Muscle of leg (tissue), 3 donors: ENCODE measurements at regions not wholly inside any gene's neighbourhood (a gene's known extent, or its start where the extent isn't known, plus 50 kb on each side); places are given as distances from the start of the nearest gene placed in this dataset.

Experiments
- DNase-seq: peaks from one replicate; pipeline ENCODE4 v3.0.0; 2013
- H3K27ac ChIP-seq: one replicate; pipeline ENCODE4 v1.5.1; 2013; ENCODE audit warnings: mild to moderate bottlenecking, low read length, control low read depth
- H3K27me3 ChIP-seq: one replicate; pipeline ENCODE4 v1.6.1; 2013; ENCODE audit warnings: low read length; ENCODE audit not compliant: control insufficient read depth, insufficient read depth
- H3K36me3 ChIP-seq: one replicate; pipeline ENCODE4 v1.6.1; 2013; ENCODE audit warnings: low read length; ENCODE audit not compliant: control insufficient read depth, insufficient read depth
- H3K4me1 ChIP-seq: one replicate; pipeline ENCODE4 v1.6.1; 2013; ENCODE audit warnings: low read length; ENCODE audit not compliant: control insufficient read depth, insufficient read depth
- H3K4me3 ChIP-seq: one replicate; pipeline ENCODE4 v1.5.1; 2013; ENCODE audit warnings: low read length, control low read depth
- H3K9me3 ChIP-seq: replicated peaks from 2 replicates; pipeline ENCODE4 v1.6.1; 2013; ENCODE audit warnings: low read depth, low read length; ENCODE audit not compliant: control insufficient read depth
- WGBS: methylation state at CpG from one replicate; pipeline ENCODE4 v1.1.5; 2013; ENCODE audit warnings: missing lambda C conversion rate; ENCODE audit not compliant: insufficient coverage; 5-methylcytosine and 5-hydroxymethylcytosine counted together

GRCh38 chr5:167219298-167219697 lies 1072.1 kb upstream of the WWC1 start:
- no peaks in the 10 kb centered on the region for H3K4me1 ChIP-seq

GRCh38 chr5:167226386-167226785 lies 1065.1 kb upstream of the WWC1 start:
- Histone ChIP-seq H3K27ac (no peak overlapping the region), H3K4me1 (no peaks in the 10 kb centered on the region), H3K27me3 (no peaks in the 10 kb centered on the region), H3K4me3 (no peak overlapping the region), H3K9me3 (peaks cover 16% of the 10 kb centered on the region), H3K36me3 (no peaks in the 10 kb centered on the region)
- DNase-seq: no peak
- no CpG with 5 or more reads among the region's 1 CpG for WGBS

More at GRCh38 chr5:167219298-167219697, 1072.1 kb upstream of the WWC1 start:
- H3K27me3 ChIP-seq: no peaks in the 10 kb centered on the region
- WGBS: no CpG with 5 or more reads among the region's 1 CpG
- no peaks in the 10 kb centered on the region for H3K9me3 ChIP-seq
- no peak overlapping the region for H3K27ac ChIP-seq
- H3K36me3 ChIP-seq: no peaks in the 10 kb centered on the region
- no peak overlapping the region for H3K4me3 ChIP-seq
- no peak for DNase-seq

GRCh38 chr5:167228134-167228533 lies 1063.3 kb upstream of the WWC1 start:
- no CpG with 5 or more reads among the region's 3 CpGs for WGBS
- peaks cover 16% of the 10 kb centered on the region for H3K9me3 ChIP-seq
- no peaks in the 10 kb centered on the region for H3K4me1 ChIP-seq
- H3K36me3 ChIP-seq: no peaks in the 10 kb centered on the region
- H3K27ac ChIP-seq: no peak overlapping the region
- H3K27me3 ChIP-seq: no peaks in the 10 kb centered on the region
- H3K4me3 ChIP-seq: no peak overlapping the region
- no peak for DNase-seq

GRCh38 chr5:167229751-167230150 lies 1061.7 kb upstream of the WWC1 start:
- no peak overlapping the region for H3K27ac ChIP-seq
- 95% methylated on average over 2 of the region's 2 CpGs for WGBS
- no peaks in the 10 kb centered on the region for H3K36me3 ChIP-seq
- H3K4me1 ChIP-seq: no peaks in the 10 kb centered on the region
- H3K27me3 ChIP-seq: no peaks in the 10 kb centered on the region
- peaks cover 16% of the 10 kb centered on the region for H3K9me3 ChIP-seq
- H3K4me3 ChIP-seq: no peak overlapping the region
- DNase-seq: no peak

GRCh38 chr5:167230414-167230813 lies 1061.0 kb upstream of the WWC1 start:
- WGBS: no CpG with 5 or more reads among the region's 1 CpG
- H3K27ac ChIP-seq: no peak overlapping the region
- no peaks in the 10 kb centered on the region for H3K27me3 ChIP-seq
- DNase-seq: no peak
- H3K36me3 ChIP-seq: no peaks in the 10 kb centered on the region
- H3K4me3 ChIP-seq: no peak overlapping the region
- H3K9me3 ChIP-seq: peaks cover 16% of the 10 kb centered on the region
- no peaks in the 10 kb centered on the region for H3K4me1 ChIP-seq

- Histone ChIP-seq H3K27ac (no peak overlapping the region), H3K36me3 (no peaks in the 10 kb centered on the region), H3K4me3 (no peak overlapping the region), H3K9me3 (peaks cover 10% of the 10 kb centered on the region), H3K27me3 (no peaks in the 10 kb centered on the region), H3K4me1 (no peaks in the 10 kb centered on the region)
- no peak for DNase-seq
- WGBS: no CpG with 5 or more reads among the region's 3 CpGs
Measured at GRCh38 chr5:167232675-167233311, 1058.7 kb upstream of the WWC1 start.

GRCh38 chr5:167233507-167234220 lies 1057.8 kb upstream of the WWC1 start:
- Histone ChIP-seq H3K27ac (no peak overlapping the region), H3K4me1 (no peaks in the 10 kb centered on the region), H3K27me3 (no peaks in the 10 kb centered on the region), H3K9me3 (peaks cover 8% of the 10 kb centered on the region), H3K36me3 (no peaks in the 10 kb centered on the region), H3K4me3 (no peak overlapping the region)
- no CpG with 5 or more reads among the region's 3 CpGs for WGBS
- no peak for DNase-seq

- H3K27ac ChIP-seq: no peak overlapping the region
- 76% methylated on average over 4 of the region's 6 CpGs for WGBS
- no peaks in the 10 kb centered on the region for H3K9me3 ChIP-seq
- H3K4me3 ChIP-seq: no peak overlapping the region
- no peak for DNase-seq
- H3K36me3 ChIP-seq: no peaks in the 10 kb centered on the region
- H3K27me3 ChIP-seq: peaks cover 2% of the 10 kb centered on the region
- H3K4me1 ChIP-seq: no peaks in the 10 kb centered on the region
Measured at GRCh38 chr5:167241436-167242067, 1049.9 kb upstream of the WWC1 start.

GRCh38 chr5:167242701-167243100 lies 1048.7 kb upstream of the WWC1 start:
- Histone ChIP-seq H3K27ac (no peak overlapping the region), H3K4me3 (no peak overlapping the region), H3K36me3 (no peaks in the 10 kb centered on the region), H3K9me3 (no peaks in the 10 kb centered on the region), H3K4me1 (no peaks in the 10 kb centered on the region), H3K27me3 (peaks cover 2% of the 10 kb centered on the region)
- DNase-seq: peak; percentile 57
- WGBS: 40% methylated on average over 1 of the region's 4 CpGs

GRCh38 chr5:167243463-167243862 lies 1048.0 kb upstream of the WWC1 start:
- no peaks in the 10 kb centered on the region for H3K9me3 ChIP-seq
- 100% methylated on average over 1 of the region's 2 CpGs for WGBS
- no peak for DNase-seq
- H3K27me3 ChIP-seq: peaks cover 2% of the 10 kb centered on the region
- H3K4me1 ChIP-seq: no peaks in the 10 kb centered on the region
- no peak overlapping the region for H3K27ac ChIP-seq
- H3K4me3 ChIP-seq: no peak overlapping the region
- no peaks in the 10 kb centered on the region for H3K36me3 ChIP-seq
